T-helper 2 cell (primary cell): ENCODE measurements at regions not wholly inside any gene's neighbourhood (a gene's known extent, or its start where the extent isn't known, plus 50 kb on each side); places are given as distances from the start of the nearest gene placed in this dataset.
"Not testable (repeated sequence)": the region's sequence is repeated elsewhere in the genome, so short reads cannot be mapped to it uniquely, and the experiment has no call there.

Source experiments
- DNase-seq, 5 experiments: peaks; one replicate each; pipeline versions ENCODE4 v3.0.0 to v3.0.0-alpha.2; 2012 to 2022

- no peak for DNase-seq
These were observed 82.2 kb upstream of the RNU2-1 start for GRCh38 chr17:43315858-43316521.

DNA sequence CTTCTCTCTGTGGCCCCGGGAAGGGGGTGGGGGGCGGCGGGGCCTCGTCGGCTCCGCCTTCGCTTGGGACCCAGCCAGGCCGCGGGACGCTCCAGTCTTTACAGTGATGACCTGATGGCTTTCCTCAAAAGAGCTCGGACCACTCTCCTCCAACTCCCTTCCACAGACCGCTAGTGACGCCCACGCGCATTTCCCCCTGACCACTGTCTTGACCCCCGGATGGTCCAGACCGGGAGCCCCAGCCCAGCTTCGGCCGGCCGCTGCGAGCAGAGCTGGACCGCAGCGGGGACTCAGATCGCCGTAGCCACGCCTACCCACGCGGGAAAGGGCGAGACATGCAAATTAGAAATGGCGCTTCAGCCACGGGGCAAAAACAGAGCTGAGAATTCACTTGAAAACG lies 81.6 kb upstream of the RNU2-1 start:
- no peak for DNase-seq

DNA sequence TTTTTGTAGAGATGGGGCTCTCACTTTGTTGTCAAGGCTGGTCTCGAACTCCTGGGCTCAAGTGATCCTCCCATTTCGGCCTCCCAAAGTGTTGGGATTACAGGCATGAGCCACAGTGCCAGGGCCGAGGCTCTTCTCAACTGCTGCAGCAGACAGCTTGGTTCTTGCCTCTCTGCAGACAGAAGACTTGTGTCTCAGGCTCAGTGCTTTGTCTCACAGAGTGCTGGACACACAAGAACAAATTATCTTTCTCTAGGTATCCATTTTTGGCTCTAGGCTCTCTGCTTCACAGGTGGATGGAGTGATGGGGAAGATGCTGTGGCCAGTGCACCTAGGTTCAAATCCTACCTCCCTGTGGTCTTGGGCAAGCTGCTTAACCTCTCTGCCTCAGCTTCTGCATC lies 80.8 kb upstream of the RNU2-1 start:
- DNase-seq = peak in 1 of 5 experiments; percentile 23

GRCh38 chr17:43312011-43312410 lies 78.2 kb upstream of the RNU2-1 start:
- no peak for DNase-seq

GRCh38 chr17:43309505-43310332 lies 75.9 kb upstream of the RNU2-1 start:
- DNase-seq = no peak

- no peak for DNase-seq
These were observed 75.2 kb upstream of the RNU2-1 start for GRCh38 chr17:43308999-43309398.

GRCh38 chr17:43304792-43305191 lies 71.0 kb upstream of the RNU2-1 start:
- DNase-seq = not testable (repeated sequence)

- DNase-seq = not testable (repeated sequence)
These were observed 69.3 kb upstream of the RNU2-1 start for GRCh38 chr17:43303049-43303448.

DNA sequence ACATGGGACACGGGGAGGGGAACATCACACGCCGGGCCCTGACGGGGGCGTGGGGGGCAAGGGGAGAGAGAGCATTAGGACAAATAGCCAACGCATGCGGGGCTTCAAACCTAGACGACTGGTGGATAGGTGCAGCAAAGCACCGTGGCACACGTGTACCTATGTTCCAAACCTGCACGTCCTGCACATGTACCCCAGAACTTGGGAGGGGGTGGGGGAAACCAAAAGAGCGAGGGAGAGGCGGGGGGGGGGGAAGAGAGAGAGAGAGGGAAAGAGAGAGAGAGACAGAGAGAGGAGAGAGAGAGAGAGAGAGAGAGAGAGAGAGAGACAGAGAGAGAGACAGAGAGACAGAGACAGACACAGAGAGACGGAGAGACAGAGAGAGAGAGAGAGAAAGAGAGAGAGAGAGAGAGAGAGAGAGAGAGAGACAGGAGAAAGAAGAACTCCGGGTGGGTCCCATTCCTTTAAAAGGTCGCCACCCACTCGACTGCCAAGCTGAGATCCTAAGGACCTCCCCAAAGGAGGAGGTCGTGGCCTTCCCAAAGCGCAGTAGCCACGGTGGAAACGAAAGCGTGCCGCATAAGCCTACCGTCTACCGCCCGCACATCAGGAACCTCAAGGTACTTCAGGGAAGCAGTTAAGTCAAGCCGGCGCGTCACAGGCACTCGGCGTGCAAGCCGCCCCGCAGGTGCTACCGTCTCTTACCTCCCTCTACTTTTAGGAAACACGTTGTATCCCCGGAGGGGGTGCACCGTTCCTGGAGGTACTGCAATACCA lies 65.7 kb upstream of the RNU2-1 start:
- DNase-seq = not testable (repeated sequence)

DNA sequence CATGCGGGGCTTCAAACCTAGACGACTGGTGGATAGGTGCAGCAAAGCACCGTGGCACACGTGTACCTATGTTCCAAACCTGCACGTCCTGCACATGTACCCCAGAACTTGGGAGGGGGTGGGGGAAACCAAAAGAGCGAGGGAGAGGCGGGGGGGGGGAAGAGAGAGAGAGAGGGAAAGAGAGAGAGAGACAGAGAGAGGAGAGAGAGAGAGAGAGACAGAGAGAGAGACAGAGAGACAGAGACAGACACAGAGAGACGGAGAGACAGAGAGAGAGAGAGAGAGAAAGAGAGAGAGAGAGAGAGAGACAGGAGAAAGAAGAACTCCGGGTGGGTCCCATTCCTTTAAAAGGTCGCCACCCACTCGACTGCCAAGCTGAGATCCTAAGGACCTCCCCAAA lies 55.9 kb upstream of the RNU2-1 start:
- not testable (repeated sequence) for DNase-seq

DNA sequence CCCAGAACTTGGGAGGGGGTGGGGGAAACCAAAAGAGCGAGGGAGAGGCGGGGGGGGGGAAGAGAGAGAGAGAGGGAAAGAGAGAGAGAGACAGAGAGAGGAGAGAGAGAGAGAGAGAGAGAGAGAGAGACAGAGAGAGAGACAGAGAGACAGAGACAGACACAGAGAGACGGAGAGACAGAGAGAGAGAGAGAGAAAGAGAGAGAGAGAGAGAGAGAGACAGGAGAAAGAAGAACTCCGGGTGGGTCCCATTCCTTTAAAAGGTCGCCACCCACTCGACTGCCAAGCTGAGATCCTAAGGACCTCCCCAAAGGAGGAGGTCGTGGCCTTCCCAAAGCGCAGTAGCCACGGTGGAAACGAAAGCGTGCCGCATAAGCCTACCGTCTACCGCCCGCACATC lies 49.8 kb upstream of the RNU2-1 start:
- not testable (repeated sequence) for DNase-seq
